ENCODE measurements at regions not wholly inside any gene's neighbourhood (a gene's known extent, or its start where the extent isn't known, plus 50 kb on each side); places are given as distances from the start of the nearest gene placed in this dataset.

DNA sequence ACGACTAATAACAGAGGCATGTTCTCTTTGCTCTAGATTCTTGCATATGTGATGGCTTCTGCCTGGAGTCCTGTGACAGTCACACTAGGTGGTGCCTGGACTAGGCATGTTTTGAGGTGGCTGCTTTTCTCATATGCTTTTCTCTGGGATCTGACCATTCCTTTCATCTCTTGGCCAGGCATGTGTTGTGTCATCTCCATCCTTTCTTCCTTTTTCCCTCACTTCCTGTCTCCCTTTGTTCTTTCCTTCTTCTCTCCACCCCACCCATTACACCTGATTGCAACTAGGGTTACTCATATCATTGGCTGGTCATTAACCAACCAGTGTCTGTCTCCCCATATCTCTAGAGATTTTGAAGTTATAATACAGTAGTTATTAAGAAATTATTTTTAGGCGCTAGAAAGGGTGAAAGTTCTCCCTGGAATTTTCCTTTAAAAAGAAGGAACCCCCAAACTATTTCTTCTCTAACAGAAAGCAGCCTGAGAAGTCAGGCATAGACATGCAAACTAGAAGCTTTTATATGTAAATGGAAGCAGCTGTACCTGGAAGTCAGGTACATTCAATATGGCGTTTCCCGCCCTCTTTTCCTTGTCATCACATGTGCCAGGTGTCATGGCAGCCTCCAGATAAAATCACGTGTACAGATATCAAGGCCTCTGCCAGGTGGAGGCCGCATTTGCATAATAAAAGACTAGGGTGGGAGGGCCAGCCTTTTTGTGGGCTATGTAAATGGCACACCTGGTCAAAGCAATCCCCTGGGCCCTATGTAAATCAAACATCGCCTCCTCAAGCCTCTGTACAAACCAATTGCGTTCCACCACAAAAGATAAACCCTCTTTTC, 220.4 kb upstream of the MEX3C start:
- Histone ChIP-seq H3K27ac (no peak overlapping the region), H3K4me3 (ENCODE audit: low read depth, low read length) (no peak overlapping the region), H3K27me3 (replicated peaks) (no peaks in the 10 kb centered on the region), H3K36me3 (replicated peaks) (no peaks in the 10 kb centered on the region)
- no peak for DNase-seq
- TF ChIP-seq, protein P1, sequence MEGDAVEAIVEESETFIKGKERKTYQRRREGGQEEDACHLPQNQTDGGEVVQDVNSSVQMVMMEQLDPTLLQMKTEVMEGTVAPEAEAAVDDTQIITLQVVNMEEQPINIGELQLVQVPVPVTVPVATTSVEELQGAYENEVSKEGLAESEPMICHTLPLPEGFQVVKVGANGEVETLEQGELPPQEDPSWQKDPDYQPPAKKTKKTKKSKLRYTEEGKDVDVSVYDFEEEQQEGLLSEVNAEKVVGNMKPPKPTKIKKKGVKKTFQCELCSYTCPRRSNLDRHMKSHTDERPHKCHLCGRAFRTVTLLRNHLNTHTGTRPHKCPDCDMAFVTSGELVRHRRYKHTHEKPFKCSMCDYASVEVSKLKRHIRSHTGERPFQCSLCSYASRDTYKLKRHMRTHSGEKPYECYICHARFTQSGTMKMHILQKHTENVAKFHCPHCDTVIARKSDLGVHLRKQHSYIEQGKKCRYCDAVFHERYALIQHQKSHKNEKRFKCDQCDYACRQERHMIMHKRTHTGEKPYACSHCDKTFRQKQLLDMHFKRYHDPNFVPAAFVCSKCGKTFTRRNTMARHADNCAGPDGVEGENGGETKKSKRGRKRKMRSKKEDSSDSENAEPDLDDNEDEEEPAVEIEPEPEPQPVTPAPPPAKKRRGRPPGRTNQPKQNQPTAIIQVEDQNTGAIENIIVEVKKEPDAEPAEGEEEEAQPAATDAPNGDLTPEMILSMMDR (IDR thresholded peaks at IDR 0.05; ENCODE audit: low read depth, low read length, missing control alignments) = no peak
- in situ Hi-C loops (cut with HindIII; ENCODE audit: low pct_ligation_motif_present, low sequenced_read_pairs) = no loop called here

DNA sequence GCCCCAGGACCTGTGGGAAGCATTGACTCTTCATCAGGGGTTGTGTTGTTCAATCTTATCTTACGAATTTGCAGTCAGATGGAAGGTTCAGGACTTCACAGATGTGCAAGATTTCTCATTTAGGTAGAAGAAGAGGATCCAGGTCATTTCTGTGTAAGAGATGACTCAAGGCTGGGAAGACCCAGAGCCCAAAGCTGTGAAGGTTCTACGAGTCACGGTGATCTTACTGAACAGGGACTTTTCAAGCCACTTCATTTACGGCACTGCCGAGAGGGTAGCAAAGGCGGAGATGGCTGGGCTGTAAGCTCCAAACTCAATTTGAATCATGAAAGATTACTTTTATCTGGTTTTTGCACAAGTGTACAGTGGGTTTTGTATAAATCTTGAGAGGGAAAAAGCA, 228.0 kb upstream of the MEX3C start:
- Histone ChIP-seq H3K4me3 (ENCODE audit: low read depth, low read length) (no peak overlapping the region), H3K27ac (no peak overlapping the region), H3K27me3 (replicated peaks) (no peaks in the 10 kb centered on the region), H3K36me3 (replicated peaks) (no peaks in the 10 kb centered on the region)
- TF ChIP-seq, protein P1 (IDR thresholded peaks at IDR 0.05; ENCODE audit: low read depth, low read length, missing control alignments) = no peak
- in situ Hi-C loops (cut with HindIII; ENCODE audit: low pct_ligation_motif_present, low sequenced_read_pairs) = no loop called here
- DNase-seq = no peak

DNA sequence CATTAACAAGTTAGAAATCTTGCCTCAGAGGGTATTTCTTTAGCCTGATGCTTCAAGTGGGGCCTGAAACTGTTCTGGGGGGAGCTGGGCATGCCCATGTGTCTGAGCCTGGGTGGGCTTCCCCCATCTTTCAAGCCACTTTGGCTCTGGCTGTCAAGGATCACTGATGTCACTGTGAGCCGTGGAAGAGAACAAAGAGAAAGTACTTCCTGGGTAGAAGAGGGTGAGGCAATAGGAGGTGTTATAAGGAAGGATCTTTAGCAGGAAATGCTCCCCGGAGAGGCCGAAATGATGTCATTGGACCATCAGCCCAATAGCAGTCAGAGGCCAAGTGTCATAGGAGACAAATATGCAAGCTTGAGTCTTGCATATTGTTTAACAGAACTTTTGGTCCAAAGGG, 228.4 kb upstream of the MEX3C start:
- H3K36me3 ChIP-seq (replicated peaks) = no peaks in the 10 kb centered on the region
- no peak overlapping the region for H3K4me3 ChIP-seq (ENCODE audit: low read depth, low read length)
- no peak for DNase-seq
- TF ChIP-seq, protein P1 (IDR thresholded peaks at IDR 0.05; ENCODE audit: low read depth, low read length, missing control alignments) = no peak
- in situ Hi-C loops (cut with HindIII; ENCODE audit: low pct_ligation_motif_present, low sequenced_read_pairs) = no loop called here
- no peaks in the 10 kb centered on the region for H3K27me3 ChIP-seq (replicated peaks)
- H3K27ac ChIP-seq = no peak overlapping the region

DNA sequence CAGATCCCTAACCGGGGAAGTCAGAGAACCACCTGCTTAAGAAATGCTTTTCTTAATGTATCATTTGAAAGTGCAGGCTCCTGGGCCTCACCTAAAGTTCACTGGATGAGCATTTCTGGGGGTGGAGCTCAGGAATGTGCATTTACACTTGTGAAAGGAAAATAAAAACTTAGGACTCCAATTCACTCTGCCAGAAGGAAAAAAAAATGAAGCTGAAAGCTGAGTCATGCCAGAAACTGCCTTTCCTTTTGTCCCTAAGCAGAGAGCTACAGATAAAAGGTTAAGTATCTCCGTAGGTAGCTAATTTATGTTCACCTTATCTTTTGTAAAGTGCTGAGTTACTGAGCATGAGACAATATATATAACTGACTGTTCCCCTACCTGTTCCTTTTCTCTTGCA, 229.5 kb upstream of the MEX3C start:
- TF ChIP-seq, protein P1 (IDR thresholded peaks at IDR 0.05; ENCODE audit: low read depth, low read length, missing control alignments) = no peak
- in situ Hi-C loops (cut with HindIII; ENCODE audit: low pct_ligation_motif_present, low sequenced_read_pairs) = no loop called here
- H3K4me3 ChIP-seq (ENCODE audit: low read depth, low read length) = no peak overlapping the region
- no peak overlapping the region for H3K27ac ChIP-seq
- DNase-seq = no peak
- H3K27me3 ChIP-seq (replicated peaks) = no peaks in the 10 kb centered on the region
- H3K36me3 ChIP-seq (replicated peaks) = no peaks in the 10 kb centered on the region

DNA sequence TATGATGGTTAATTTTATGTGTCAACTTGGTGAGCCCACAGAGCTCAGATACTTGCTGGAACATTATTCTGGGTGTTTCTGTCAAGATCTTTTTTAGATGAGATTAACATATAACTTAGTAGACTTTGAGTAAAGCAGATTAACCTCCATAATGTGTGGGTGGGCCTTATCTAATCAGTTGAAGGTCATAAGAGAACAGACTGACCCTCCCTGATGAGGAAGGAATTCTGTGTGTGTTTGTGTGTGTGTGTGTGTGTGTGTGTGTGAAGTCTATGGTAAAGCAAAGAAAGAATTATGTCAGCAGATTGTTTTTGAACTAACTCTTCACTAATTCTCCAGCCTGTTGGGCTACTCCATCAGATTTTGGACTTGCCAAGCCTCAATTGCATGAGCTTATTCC, 232.2 kb upstream of the MEX3C start:
- TF ChIP-seq, protein P1 (IDR thresholded peaks at IDR 0.05; ENCODE audit: low read depth, low read length, missing control alignments) = no peak
- no peaks in the 10 kb centered on the region for H3K27me3 ChIP-seq (replicated peaks)
- no peak for DNase-seq
- in situ Hi-C loops (cut with HindIII; ENCODE audit: low pct_ligation_motif_present, low sequenced_read_pairs) = no loop called here
- no peaks in the 10 kb centered on the region for H3K36me3 ChIP-seq (replicated peaks)
- H3K27ac ChIP-seq = no peak overlapping the region
- H3K4me3 ChIP-seq (ENCODE audit: low read depth, low read length) = no peak overlapping the region

DNA sequence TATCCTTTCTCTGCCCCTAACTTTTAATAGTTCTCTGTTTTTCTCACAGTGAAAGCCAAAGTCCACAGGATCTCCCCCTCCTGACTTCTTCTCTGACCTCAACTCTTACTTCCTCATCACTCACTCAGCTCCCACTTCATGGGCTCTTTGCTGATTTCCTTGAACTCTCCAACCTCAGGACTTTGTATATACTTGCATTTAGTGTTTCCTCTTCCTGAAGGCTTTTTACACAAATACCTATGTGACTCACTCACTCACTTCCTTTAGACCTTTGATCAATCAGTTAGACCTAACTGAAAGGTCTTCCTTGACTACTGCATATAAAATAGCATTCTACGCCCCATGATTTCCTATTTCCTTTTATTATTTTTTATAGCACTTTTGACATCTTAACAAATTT, 233.1 kb upstream of the MEX3C start:
- Histone ChIP-seq H3K27me3 (replicated peaks) (no peaks in the 10 kb centered on the region), H3K4me3 (ENCODE audit: low read depth, low read length) (no peak overlapping the region), H3K36me3 (replicated peaks) (no peaks in the 10 kb centered on the region), H3K27ac (no peak overlapping the region)
- in situ Hi-C loops (cut with HindIII; ENCODE audit: low pct_ligation_motif_present, low sequenced_read_pairs) = no loop called here
- TF ChIP-seq, protein P1 (IDR thresholded peaks at IDR 0.05; ENCODE audit: low read depth, low read length, missing control alignments) = no peak
- DNase-seq = no peak

All from brain microvascular endothelial cell (primary cell).